ENCODE measurements at regions not wholly inside any gene's neighbourhood (a gene's known extent, or its start where the extent isn't known, plus 50 kb on each side); places are given as distances from the start of the nearest gene placed in this dataset.
"Not testable (repeated sequence)": the region's sequence is repeated elsewhere in the genome, so short reads cannot be mapped to it uniquely, and the experiment has no call there.

- no peak for TF ChIP-seq CTCF (IDR thresholded peaks at IDR 0.05)
- TF ChIP-seq POLR2AphosphoS5 (IDR thresholded peaks at IDR 0.05) = no peak
- no peak for TF ChIP-seq POLR2A (IDR thresholded peaks at IDR 0.05)
- TF ChIP-seq EP300 (IDR thresholded peaks at IDR 0.05; ENCODE audit: low read depth) = no peak
- no peak for DNase-seq
- in situ Hi-C loops (cut with MboI; ENCODE audit: low pct_ligation_motif_present in 1 of 4, low pct_unique_long_range_greater_than_20kb in 1 of 4, low sequenced_read_pairs in 3 of 4) = no loop called here
- intact Hi-C loops (cut with DNase I; ENCODE audit: low total_unique reads) = no loop called here
- Histone ChIP-seq H3K27ac (no peak overlapping the region), H3K36me3 (no peaks in the 10 kb centered on the region), H3K4me1 (no peaks in the 10 kb centered on the region), H3K4me3 (no peak overlapping the region), H3K9me3 (no peaks in the 10 kb centered on the region), H3K27me3 (no peaks in the 10 kb centered on the region)
These were observed 353.6 kb upstream of the FANCL start for GRCh38 chr2:58594762-58595161.

GRCh38 chr2:58594175-58594574 lies 353.1 kb upstream of the FANCL start:
- H3K4me3 ChIP-seq = no peak overlapping the region
- intact Hi-C loops (cut with DNase I; ENCODE audit: low total_unique reads) (no loop called here), in situ Hi-C loops (cut with MboI; ENCODE audit: low pct_ligation_motif_present in 1 of 4, low pct_unique_long_range_greater_than_20kb in 1 of 4, low sequenced_read_pairs in 3 of 4) (no loop called here)
- H3K9me3 ChIP-seq = no peaks in the 10 kb centered on the region
- H3K27me3 ChIP-seq = no peaks in the 10 kb centered on the region
- no peak overlapping the region for H3K27ac ChIP-seq
- H3K36me3 ChIP-seq = no peaks in the 10 kb centered on the region
- TF ChIP-seq POLR2AphosphoS5 (IDR thresholded peaks at IDR 0.05) = no peak
- TF ChIP-seq CTCF (IDR thresholded peaks at IDR 0.05) = no peak
- no peak for TF ChIP-seq EP300 (IDR thresholded peaks at IDR 0.05; ENCODE audit: low read depth)
- no peak for TF ChIP-seq POLR2A (IDR thresholded peaks at IDR 0.05)
- no peaks in the 10 kb centered on the region for H3K4me1 ChIP-seq
- no peak for DNase-seq
- 49% methylated on average over 3 to 4 of the region's 4 CpGs for WGBS, 2 donors (ENCODE audit: low coverage in 1 of 2)

GRCh38 chr2:58586178-58586577 lies 345.1 kb upstream of the FANCL start:
- H3K27ac ChIP-seq; intact Hi-C loops (cut with DNase I; ENCODE audit: low total_unique reads); H3K27me3 ChIP-seq; H3K4me3 ChIP-seq; H3K36me3 ChIP-seq; H3K9me3 ChIP-seq; in situ Hi-C loops (cut with MboI; ENCODE audit: low pct_ligation_motif_present in 1 of 4, low pct_unique_long_range_greater_than_20kb in 1 of 4, low sequenced_read_pairs in 3 of 4); DNase-seq; H3K4me1 ChIP-seq: not testable (repeated sequence)
- 94 to 100% methylated on average over 3 to 5 of the region's 5 CpGs for WGBS, 2 donors (ENCODE audit: low coverage in 1 of 2)

- Histone ChIP-seq H3K27me3 (no peaks in the 10 kb centered on the region), H3K27ac (no peak overlapping the region), H3K9me3 (no peaks in the 10 kb centered on the region), H3K36me3 (no peaks in the 10 kb centered on the region), H3K4me1 (no peaks in the 10 kb centered on the region), H3K4me3 (no peak overlapping the region)
- TF ChIP-seq EP300 (IDR thresholded peaks at IDR 0.05; ENCODE audit: low read depth) (no peak), CTCF (IDR thresholded peaks at IDR 0.05) (no peak), POLR2A (IDR thresholded peaks at IDR 0.05) (no peak), POLR2AphosphoS5 (IDR thresholded peaks at IDR 0.05) (no peak)
- 94 to 96% methylated on average over 3 to 5 of the region's 5 CpGs for WGBS, 2 donors (ENCODE audit: low coverage in 1 of 2)
- no peak for DNase-seq
- in situ Hi-C loops (cut with MboI; ENCODE audit: low pct_ligation_motif_present in 1 of 4, low pct_unique_long_range_greater_than_20kb in 1 of 4, low sequenced_read_pairs in 3 of 4) = no loop called here
- intact Hi-C loops (cut with DNase I; ENCODE audit: low total_unique reads) = no loop called here
These were observed 344.1 kb upstream of the FANCL start for GRCh38 chr2:58585233-58585632.

- no peaks in the 10 kb centered on the region for H3K36me3 ChIP-seq
- 84 to 86% methylated on average over 3 to 4 of the region's 4 CpGs for WGBS, 2 donors (ENCODE audit: low coverage in 1 of 2)
- H3K27me3 ChIP-seq = no peaks in the 10 kb centered on the region
- DNase-seq = no peak
- no peak for TF ChIP-seq CTCF (IDR thresholded peaks at IDR 0.05)
- no peak for TF ChIP-seq POLR2AphosphoS5 (IDR thresholded peaks at IDR 0.05)
- TF ChIP-seq POLR2A (IDR thresholded peaks at IDR 0.05) = no peak
- TF ChIP-seq EP300 (IDR thresholded peaks at IDR 0.05; ENCODE audit: low read depth) = no peak
- no peak overlapping the region for H3K27ac ChIP-seq
- in situ Hi-C loops (cut with MboI; ENCODE audit: low pct_ligation_motif_present in 1 of 4, low pct_unique_long_range_greater_than_20kb in 1 of 4, low sequenced_read_pairs in 3 of 4) = no loop called here
- no peaks in the 10 kb centered on the region for H3K4me1 ChIP-seq
- intact Hi-C loops (cut with DNase I; ENCODE audit: low total_unique reads) = no loop called here
- no peaks in the 10 kb centered on the region for H3K9me3 ChIP-seq
- no peak overlapping the region for H3K4me3 ChIP-seq
These were observed 343.5 kb upstream of the FANCL start for GRCh38 chr2:58584606-58585118.

All from transverse colon (tissue), 4 donors.